Upper lobe of left lung (tissue), 4 donors: ENCODE measurements at regions not wholly inside any gene's neighbourhood (a gene's known extent, or its start where the extent isn't known, plus 50 kb on each side); places are given as distances from the start of the nearest gene placed in this dataset.

Experiments used
- CTCF ChIP-seq, 6 experiments: fragments of 450-650 bp in 4 of 6; fragments of 200-600 bp in 2 of 6; sonication (generic) in 2 of 6; IDR thresholded peaks; one replicate each; pipeline ENCODE4 v1.5.1; 2016 to 2019; ENCODE audit warnings: antibody characterized with exemption in 6 of 6
- POLR2A ChIP-seq, 4 donors: fragments of 450-650 bp; IDR thresholded peaks; one replicate each; pipeline ENCODE4 v1.5.1; 2016 to 2017; ENCODE audit warnings: antibody characterized with exemption in 4 of 4, mild to moderate bottlenecking in 2 of 4
- POLR2AphosphoS5 ChIP-seq, 2 donors: sonication (generic); formaldehyde crosslinking; IDR thresholded peaks; one replicate each; pipeline ENCODE4 v1.5.1; 2017; ENCODE audit warnings: antibody characterized with exemption in 2 of 2

- TF ChIP-seq CTCF (IDR thresholded peaks at IDR 0.05) (no peak), POLR2A (IDR thresholded peaks at IDR 0.05) (no peak), POLR2AphosphoS5 (IDR thresholded peaks at IDR 0.05) (no peak)
Observed at GRCh38 chr21:16343776-16344175, 614.0 kb downstream of the USP25 start.
